ENCODE measurements at regions not wholly inside any gene's neighbourhood (a gene's known extent, or its start where the extent isn't known, plus 50 kb on each side); places are given as distances from the start of the nearest gene placed in this dataset.

- TF ChIP-seq CTCF (IDR thresholded peaks at IDR 0.05; ENCODE audit: low read depth, low read length) (no peak), POLR2A (IDR thresholded peaks at IDR 0.05; ENCODE audit: extremely low read depth, insufficient read length) (no peak)
These were observed 834.9 kb downstream of the LRFN5 start for GRCh38 chr14:42441615-42442014.

Measured in NB4 (cell line).